VCaP (cell line): ENCODE measurements at regions not wholly inside any gene's neighbourhood (a gene's known extent, or its start where the extent isn't known, plus 50 kb on each side); places are given as distances from the start of the nearest gene placed in this dataset.
"Not testable (repeated sequence)": the region's sequence is repeated elsewhere in the genome, so short reads cannot be mapped to it uniquely, and the experiment has no call there.

Experiments
- H3K27ac ChIP-seq: fragments of 450-650 bp; 2 replicates; pipeline ENCODE4 v1.5.1; 2017
- TF ChIP-seq, protein P1 (sequence below): fragments of 450-650 bp; conservative IDR thresholded peaks from 2 replicates; pipeline ENCODE4 v1.5.1; 2017; ENCODE audit warnings: mild to moderate bottlenecking, moderate library complexity

DNA sequence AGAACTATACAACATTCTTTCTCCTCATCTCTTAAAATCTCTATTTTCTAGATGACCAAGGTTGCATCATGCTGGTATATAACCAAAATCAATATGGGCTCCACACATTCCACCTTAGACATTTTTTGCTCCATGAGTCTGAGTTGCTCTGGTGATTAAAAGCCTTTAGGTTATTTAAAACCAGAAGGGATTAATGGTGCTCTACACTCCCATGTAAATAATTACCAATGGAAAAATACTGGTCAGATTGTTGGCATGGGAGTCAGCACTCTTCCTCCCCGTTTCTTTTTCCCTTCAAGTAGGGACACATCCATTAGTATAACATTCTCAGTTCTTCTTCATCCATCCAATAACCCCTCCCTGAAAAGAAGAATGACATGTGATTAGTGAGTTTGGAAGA is 747.7 kb downstream of the PCDH17 start:
- TF ChIP-seq, protein P1, sequence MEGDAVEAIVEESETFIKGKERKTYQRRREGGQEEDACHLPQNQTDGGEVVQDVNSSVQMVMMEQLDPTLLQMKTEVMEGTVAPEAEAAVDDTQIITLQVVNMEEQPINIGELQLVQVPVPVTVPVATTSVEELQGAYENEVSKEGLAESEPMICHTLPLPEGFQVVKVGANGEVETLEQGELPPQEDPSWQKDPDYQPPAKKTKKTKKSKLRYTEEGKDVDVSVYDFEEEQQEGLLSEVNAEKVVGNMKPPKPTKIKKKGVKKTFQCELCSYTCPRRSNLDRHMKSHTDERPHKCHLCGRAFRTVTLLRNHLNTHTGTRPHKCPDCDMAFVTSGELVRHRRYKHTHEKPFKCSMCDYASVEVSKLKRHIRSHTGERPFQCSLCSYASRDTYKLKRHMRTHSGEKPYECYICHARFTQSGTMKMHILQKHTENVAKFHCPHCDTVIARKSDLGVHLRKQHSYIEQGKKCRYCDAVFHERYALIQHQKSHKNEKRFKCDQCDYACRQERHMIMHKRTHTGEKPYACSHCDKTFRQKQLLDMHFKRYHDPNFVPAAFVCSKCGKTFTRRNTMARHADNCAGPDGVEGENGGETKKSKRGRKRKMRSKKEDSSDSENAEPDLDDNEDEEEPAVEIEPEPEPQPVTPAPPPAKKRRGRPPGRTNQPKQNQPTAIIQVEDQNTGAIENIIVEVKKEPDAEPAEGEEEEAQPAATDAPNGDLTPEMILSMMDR = no peak
- H3K27ac ChIP-seq = no peak overlapping the region

DNA sequence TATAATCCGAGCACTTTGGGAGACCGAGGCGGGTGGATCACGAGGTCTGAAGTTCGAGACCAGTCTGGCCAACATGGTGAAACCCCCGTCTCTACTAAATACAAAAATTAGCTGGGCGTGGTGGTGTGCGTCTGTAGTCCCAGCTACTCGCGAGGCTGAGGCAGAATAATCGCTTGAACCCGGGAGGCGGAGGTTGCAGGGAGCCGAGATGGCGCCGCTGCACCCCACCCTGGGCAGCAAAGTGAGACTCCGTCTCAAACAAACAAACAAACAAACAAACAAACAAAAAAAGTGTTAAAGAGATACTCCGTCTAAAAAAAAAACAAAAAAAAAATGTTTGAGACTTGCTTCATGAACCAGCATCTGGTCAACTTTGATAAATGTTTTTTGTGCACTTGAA is 753.8 kb downstream of the PCDH17 start:
- not testable (repeated sequence) for H3K27ac ChIP-seq

DNA sequence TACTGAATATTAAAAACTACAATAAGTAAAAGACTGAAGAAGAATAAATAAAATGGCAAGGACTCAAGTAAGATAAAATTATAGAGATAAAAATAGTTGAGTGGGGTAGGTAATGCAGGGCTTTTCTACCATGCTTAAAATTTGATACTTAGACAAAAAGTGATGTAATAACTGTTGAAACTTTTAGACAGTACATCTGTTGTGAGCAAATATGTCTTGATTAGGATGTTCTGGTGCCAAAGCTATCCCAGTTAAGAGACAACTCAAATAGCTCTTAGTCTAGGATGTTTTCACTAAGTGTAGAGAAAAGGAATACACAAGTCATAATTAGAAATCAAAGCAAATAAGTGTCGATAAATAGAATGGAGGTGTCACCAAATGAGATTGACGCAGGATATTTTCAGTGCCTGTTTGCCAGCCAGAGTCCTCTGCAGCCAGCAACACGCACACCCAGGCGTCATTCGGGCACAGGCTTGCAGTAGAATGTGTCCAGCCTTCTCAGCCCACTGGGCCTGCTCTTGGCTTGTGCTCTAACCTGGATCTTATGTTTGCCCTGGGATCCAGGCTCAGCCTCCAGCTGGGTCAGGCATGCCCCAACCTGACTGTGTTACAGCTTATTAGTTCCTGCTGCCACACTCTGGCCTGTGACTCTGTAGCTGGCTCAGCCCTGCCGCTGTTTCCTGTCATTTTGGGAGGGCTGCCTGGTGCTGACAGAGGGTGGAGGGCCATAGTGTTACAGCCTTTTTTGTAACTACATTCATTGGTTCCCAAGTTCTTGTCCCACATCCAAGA is 766.2 kb downstream of the PCDH17 start:
- TF ChIP-seq, protein P1 = no peak
- no peak overlapping the region for H3K27ac ChIP-seq

DNA sequence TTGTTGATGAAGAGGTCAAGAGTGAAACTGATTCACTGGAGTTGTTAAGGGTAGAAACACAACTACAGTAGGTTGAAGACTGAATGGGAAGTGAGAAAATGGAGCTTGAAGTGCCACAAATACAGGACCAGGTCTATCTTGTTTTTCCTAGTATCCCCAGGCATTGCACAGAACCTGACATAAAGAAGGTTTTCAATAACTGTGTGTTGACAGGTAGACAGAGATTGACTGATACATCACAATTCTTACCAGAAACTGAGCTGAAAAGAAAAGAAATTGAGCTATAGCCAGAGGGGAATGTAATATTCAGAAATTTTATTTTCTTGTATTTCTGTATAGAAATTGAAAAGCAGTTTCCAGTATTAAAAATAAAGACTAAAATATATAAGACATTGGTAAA is 767.7 kb downstream of the PCDH17 start:
- H3K27ac ChIP-seq = no peak overlapping the region
- TF ChIP-seq, protein P1 = no peak

DNA sequence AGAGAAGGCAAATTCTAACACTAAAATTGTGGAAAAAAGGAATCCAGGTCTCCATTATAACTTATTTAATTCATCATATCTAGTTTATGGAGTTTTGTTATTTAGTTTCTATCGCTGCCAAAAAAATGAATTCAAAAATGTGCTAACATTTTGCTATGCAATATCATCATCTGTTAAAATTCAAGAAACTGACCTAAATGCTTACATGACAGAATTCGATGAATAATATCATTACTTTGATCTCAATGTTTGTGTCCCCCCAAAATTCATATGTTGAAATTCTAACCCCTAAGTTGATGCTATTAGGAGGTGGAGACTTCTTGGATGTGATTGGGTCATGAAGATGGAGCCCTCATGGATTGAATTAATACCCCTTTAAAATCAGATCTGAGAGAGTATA is 775.0 kb downstream of the PCDH17 start:
- no peak overlapping the region for H3K27ac ChIP-seq
- TF ChIP-seq, protein P1 = no peak

DNA sequence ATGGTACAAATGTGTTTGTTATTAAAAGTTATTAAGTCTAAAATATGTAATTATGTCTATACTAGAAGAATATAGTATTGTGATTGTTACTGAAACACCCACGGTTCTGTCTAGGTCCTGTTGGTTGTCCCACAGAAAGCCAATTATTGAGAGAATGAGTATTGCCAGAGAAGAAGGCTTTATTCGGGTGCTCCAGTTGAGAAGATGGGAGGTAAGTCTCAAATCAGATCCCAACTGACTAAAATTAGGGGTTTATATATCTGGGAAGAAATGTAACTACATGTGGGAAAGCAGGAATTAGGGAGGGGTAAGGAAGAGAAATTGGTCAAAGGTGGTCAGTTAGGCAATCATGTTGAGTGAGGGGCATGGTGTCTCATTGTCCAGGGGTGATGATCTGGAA is 798.4 kb downstream of the PCDH17 start:
- TF ChIP-seq, protein P1 = no peak
- no peak overlapping the region for H3K27ac ChIP-seq

DNA sequence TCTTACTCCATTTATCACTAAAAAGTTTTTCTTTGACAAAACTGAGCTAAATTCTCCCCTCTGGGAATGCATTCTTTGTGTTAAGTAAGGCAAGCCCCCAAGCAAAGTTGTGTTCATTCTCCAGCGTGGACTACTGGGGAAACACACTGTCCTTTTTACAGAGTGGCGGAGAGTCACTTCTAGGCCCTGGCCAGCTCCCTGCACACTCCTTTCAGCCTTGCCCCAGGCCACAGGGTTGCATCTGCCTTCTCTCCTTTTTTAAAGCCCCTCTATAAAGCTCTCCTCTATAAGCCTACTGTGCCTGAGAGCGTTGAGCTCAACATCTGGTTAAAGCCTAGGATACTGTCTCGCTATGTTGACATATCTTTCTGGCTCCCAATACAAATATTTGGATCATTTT is 803.4 kb downstream of the PCDH17 start:
- TF ChIP-seq, protein P1 = no peak
- no peak overlapping the region for H3K27ac ChIP-seq

DNA sequence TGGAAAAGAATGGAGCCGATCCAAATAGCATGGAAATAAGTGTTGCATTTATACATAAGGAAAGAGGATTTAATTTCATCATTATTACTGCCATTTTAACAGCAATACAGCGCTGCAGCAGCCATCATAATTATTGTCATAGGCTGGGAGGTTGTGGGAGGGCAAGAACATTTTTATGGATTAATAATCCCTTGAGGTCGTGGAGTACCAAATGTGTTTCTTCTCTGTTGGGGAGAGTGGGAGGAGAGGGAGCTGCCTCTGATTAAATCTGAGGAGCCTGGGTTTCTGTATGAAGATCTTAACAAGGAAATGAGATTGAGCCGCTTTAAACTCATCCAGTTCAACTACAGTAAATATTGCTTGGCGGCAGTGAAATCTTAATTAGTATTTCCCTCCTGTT is 805.9 kb downstream of the PCDH17 start:
- TF ChIP-seq, protein P1 = no peak
- no peak overlapping the region for H3K27ac ChIP-seq
